Chondrocyte (in vitro differentiated cells): ENCODE measurements at regions not wholly inside any gene's neighbourhood (a gene's known extent, or its start where the extent isn't known, plus 50 kb on each side); places are given as distances from the start of the nearest gene placed in this dataset.

ENCODE experiments used
- DNase-seq: peaks from one replicate; pipeline ENCODE4 v3.0.0; 2021; ENCODE audit warnings: mixed read lengths, low spot score
- H3K27ac Mint-ChIP-seq: one replicate; pipeline ENCODE4 v1.8.0; 2021; ENCODE audit warnings: mild to moderate bottlenecking, moderate library complexity, mixed read lengths; ENCODE audit not compliant: unreplicated experiment
- H3K27me3 Mint-ChIP-seq: 2 replicates; pipeline ENCODE4 v1.8.0; 2021; ENCODE audit warnings: low read depth, mixed read lengths
- H3K36me3 Mint-ChIP-seq: 2 replicates; pipeline ENCODE4 v1.8.0; 2021; ENCODE audit warnings: low read depth, mixed read lengths
- H3K4me1 Mint-ChIP-seq: 2 replicates; pipeline ENCODE4 v1.8.0; 2021; ENCODE audit warnings: low read depth, mild to moderate bottlenecking, mixed read lengths
- H3K4me3 Mint-ChIP-seq: one replicate; pipeline ENCODE4 v1.8.0; 2021; ENCODE audit warnings: mild to moderate bottlenecking, moderate library complexity, mixed read lengths; ENCODE audit not compliant: unreplicated experiment
- H3K9me3 Mint-ChIP-seq: 2 replicates; pipeline ENCODE4 v1.8.0; 2021; ENCODE audit warnings: low read depth, mixed read lengths
- TF ChIP-seq, protein P1 (sequence below): fragments of 200-600 bp; sonication (generic); IDR thresholded peaks from 2 replicates; pipeline ENCODE4 v1.5.0; 2021; ENCODE audit warnings: antibody characterized with exemption, mild to moderate bottlenecking, moderate library complexity

DNA sequence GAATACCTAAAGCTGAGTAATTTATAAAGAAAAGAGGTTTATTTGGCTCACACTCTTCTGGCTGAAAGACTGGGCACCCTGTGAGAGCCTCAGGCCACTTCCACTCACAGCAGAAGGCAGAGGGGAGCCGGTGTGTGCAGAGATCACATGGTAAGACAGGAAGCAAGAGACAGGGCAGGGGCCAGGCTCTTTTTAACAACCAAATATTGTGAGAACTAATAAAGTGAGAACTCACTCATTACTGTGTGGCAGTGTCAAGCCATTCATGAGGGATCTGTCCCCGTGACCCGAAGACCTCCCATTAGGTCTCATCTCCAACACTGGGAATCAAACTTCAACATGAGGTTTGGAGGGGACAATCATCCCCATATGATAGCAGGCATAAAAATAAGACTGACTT, 180.8 kb upstream of the DIO3 start:
- TF ChIP-seq, protein P1, sequence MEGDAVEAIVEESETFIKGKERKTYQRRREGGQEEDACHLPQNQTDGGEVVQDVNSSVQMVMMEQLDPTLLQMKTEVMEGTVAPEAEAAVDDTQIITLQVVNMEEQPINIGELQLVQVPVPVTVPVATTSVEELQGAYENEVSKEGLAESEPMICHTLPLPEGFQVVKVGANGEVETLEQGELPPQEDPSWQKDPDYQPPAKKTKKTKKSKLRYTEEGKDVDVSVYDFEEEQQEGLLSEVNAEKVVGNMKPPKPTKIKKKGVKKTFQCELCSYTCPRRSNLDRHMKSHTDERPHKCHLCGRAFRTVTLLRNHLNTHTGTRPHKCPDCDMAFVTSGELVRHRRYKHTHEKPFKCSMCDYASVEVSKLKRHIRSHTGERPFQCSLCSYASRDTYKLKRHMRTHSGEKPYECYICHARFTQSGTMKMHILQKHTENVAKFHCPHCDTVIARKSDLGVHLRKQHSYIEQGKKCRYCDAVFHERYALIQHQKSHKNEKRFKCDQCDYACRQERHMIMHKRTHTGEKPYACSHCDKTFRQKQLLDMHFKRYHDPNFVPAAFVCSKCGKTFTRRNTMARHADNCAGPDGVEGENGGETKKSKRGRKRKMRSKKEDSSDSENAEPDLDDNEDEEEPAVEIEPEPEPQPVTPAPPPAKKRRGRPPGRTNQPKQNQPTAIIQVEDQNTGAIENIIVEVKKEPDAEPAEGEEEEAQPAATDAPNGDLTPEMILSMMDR: no peak
- Mint-ChIP-seq H3K9me3 (peaks cover 26% of the 10 kb centered on the region), H3K36me3 (peaks cover 6% of the 10 kb centered on the region), H3K4me1 (no peaks in the 10 kb centered on the region), H3K4me3 (no peak overlapping the region), H3K27ac (no peak overlapping the region), H3K27me3 (peaks cover 24% of the 10 kb centered on the region)
- peak; percentile 33 for DNase-seq

- Mint-ChIP-seq H3K4me1 (no peaks in the 10 kb centered on the region), H3K27ac (no peak overlapping the region), H3K27me3 (peaks cover 20% of the 10 kb centered on the region), H3K36me3 (peaks cover 6% of the 10 kb centered on the region), H3K4me3 (no peak overlapping the region), H3K9me3 (peaks cover 30% of the 10 kb centered on the region)
- TF ChIP-seq, protein P1: no peak
- DNase-seq: no peak
Measured at GRCh38 chr14:101380940-101381339, 180.4 kb upstream of the DIO3 start.

GRCh38 chr14:101383737-101384338, 177.5 kb upstream of the DIO3 start:
- peaks cover 12% of the 10 kb centered on the region for H3K27me3 Mint-ChIP-seq
- no peak for DNase-seq
- TF ChIP-seq, protein P1: no peak
- H3K4me3 Mint-ChIP-seq: no peak overlapping the region
- peaks cover 35% of the 10 kb centered on the region for H3K9me3 Mint-ChIP-seq
- H3K36me3 Mint-ChIP-seq: peaks cover 8% of the 10 kb centered on the region
- H3K4me1 Mint-ChIP-seq: no peaks in the 10 kb centered on the region
- H3K27ac Mint-ChIP-seq: no peak overlapping the region

DNA sequence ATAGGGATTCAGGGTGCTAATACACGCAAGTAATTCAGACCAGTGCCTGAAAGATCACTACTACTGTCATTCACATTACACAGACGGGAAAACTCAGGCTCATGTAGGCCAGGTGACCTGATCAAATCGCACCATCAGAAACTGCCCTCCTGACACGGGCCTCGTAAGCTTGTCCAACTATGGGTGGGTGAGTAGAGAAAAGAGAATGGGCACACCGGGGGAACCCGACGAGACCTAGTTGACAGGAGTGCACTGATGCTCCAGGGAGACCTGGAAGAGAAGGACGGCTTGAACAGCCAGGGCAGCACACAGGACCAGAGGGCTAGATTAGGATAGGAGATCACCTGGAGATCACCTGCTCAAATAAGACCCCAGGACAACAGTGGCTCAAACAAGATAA, 166.9 kb upstream of the DIO3 start:
- peaks cover 2% of the 10 kb centered on the region for H3K4me1 Mint-ChIP-seq
- peaks cover 32% of the 10 kb centered on the region for H3K27me3 Mint-ChIP-seq
- H3K36me3 Mint-ChIP-seq: no peaks in the 10 kb centered on the region
- H3K9me3 Mint-ChIP-seq: peaks cover 6% of the 10 kb centered on the region
- DNase-seq: no peak
- TF ChIP-seq, protein P1: no peak
- H3K27ac Mint-ChIP-seq: no peak overlapping the region
- no peak overlapping the region for H3K4me3 Mint-ChIP-seq

- TF ChIP-seq, protein P1: no peak
- DNase-seq: no peak
- Mint-ChIP-seq H3K4me3 (no peak overlapping the region), H3K27ac (no peak overlapping the region), H3K27me3 (peaks cover 34% of the 10 kb centered on the region), H3K9me3 (peaks cover 6% of the 10 kb centered on the region), H3K36me3 (no peaks in the 10 kb centered on the region), H3K4me1 (peaks cover 5% of the 10 kb centered on the region)
Measured at GRCh38 chr14:101395779-101396178, 165.5 kb upstream of the DIO3 start.
